ENCODE measurements at regions not wholly inside any gene's neighbourhood (a gene's known extent, or its start where the extent isn't known, plus 50 kb on each side); places are given as distances from the start of the nearest gene placed in this dataset.

DNA sequence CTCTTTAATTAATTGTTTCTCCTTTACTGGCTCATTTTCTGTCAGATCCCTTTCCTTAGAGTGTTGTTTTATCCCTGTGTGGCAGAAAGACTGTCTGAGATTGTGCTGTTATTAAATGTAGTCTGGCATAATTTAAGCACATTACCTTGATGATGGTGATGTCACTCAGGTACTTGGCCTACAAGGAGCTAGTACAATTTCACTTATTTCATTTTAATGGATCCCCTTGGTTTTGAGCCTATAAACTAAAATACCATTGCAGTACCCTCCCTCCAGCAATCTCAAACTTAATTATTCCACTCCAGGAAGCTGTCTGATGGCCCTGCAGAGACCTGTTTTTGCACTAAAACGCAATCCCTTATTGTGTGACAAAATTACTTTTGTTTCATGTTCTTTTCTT is 968.6 kb downstream of the ADGRL3 start:
- TF ChIP-seq CTCF (conservative IDR thresholded peaks at IDR 0.05): no peak
- no peak overlapping the region for H3K27ac ChIP-seq

DNA sequence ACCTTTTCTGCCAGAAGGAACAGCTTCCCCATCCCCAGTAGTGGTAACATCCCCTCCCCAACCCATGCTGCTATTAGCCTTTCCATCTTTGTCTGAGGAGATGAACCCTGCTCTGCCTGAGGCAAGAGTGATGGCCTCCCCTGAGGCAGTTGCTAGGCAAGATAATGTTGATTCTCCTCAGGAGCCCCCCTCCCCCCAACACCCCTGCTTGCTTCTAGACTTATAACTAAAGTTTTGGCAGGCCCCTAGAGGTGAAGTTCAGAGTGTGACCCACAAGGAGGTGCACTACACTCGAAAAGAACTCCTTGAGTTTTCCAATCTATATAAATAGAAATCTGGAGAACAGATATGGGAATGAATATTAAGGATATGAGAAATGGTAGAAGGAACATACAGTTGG is 962.5 kb downstream of the ADGRL3 start:
- TF ChIP-seq CTCF (conservative IDR thresholded peaks at IDR 0.05): no peak
- H3K27ac ChIP-seq: no peak overlapping the region

GRCh38 chr4:62161446-62161845 is 961.3 kb downstream of the ADGRL3 start:
- H3K27ac ChIP-seq: no peak overlapping the region
- TF ChIP-seq CTCF (conservative IDR thresholded peaks at IDR 0.05): no peak

- H3K27ac ChIP-seq: no peak overlapping the region
- no peak for TF ChIP-seq CTCF (conservative IDR thresholded peaks at IDR 0.05)
These were observed 959.8 kb downstream of the ADGRL3 start for GRCh38 chr4:62159876-62160275.

DNA sequence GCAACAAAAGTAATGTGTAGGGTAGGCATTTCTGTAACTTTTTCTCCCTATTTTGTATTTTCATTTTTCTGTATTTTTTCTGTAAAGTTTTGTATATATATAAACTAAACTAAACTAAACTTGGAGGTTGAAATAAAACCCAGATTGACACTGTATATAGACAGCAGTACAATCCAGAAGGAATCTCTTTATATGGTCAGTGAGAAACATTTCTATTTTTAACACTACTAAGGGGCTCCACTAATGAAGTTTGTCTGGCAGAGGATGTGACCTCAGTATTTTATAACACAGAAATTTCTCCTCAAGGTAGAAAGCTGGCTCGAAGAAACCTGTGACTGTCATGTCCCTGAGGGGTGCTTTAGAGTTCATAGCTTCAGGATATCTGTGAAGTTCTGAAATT is 959.2 kb downstream of the ADGRL3 start:
- TF ChIP-seq CTCF (conservative IDR thresholded peaks at IDR 0.05): no peak

GRCh38 chr4:62156205-62156604 is 956.1 kb downstream of the ADGRL3 start:
- no peak for TF ChIP-seq CTCF (conservative IDR thresholded peaks at IDR 0.05)
- no peak overlapping the region for H3K27ac ChIP-seq

More for the DNA sequence above, 959.2 kb downstream of the ADGRL3 start:
- H3K27ac ChIP-seq: no peak overlapping the region

GRCh38 chr4:62145276-62145675 is 945.1 kb downstream of the ADGRL3 start:
- no peak for TF ChIP-seq CTCF (conservative IDR thresholded peaks at IDR 0.05)

GRCh38 chr4:62144431-62144830 is 944.3 kb downstream of the ADGRL3 start:
- TF ChIP-seq CTCF (conservative IDR thresholded peaks at IDR 0.05): no peak
- no peak overlapping the region for H3K27ac ChIP-seq

More at GRCh38 chr4:62145276-62145675, 945.1 kb downstream of the ADGRL3 start:
- H3K27ac ChIP-seq: no peak overlapping the region
